ENCODE measurements at regions not wholly inside any gene's neighbourhood (a gene's known extent, or its start where the extent isn't known, plus 50 kb on each side); places are given as distances from the start of the nearest gene placed in this dataset.

GRCh38 chr7:155221547-155221946 is 76.1 kb upstream of the INSIG1 start:
- CTCF ChIA-PET = interaction anchor here (2.0 kb wide), 1 partner anchor 8 kb away, joined by 5 read pairs; no protein-coding TSS in a partner anchor
- POLR2A ChIA-PET = no interaction called here

GRCh38 chr7:155222061-155222460 is 75.6 kb upstream of the INSIG1 start:
- H3K4me3 ChIP-seq (ENCODE audit: low read depth, low read length) = no peak overlapping the region
- CTCF ChIA-PET = no interaction called here
- POLR2A ChIA-PET = no interaction called here
- TF ChIP-seq CTCF (IDR thresholded peaks at IDR 0.05; ENCODE audit: insufficient read depth, low read length, missing control alignments) = no peak
- DNase-seq (ENCODE audit: low read depth, low spot score) = no peak

More at GRCh38 chr7:155221547-155221946, 76.1 kb upstream of the INSIG1 start:
- H3K4me3 ChIP-seq (ENCODE audit: low read depth, low read length) = no peak overlapping the region
- no peak for TF ChIP-seq CTCF (IDR thresholded peaks at IDR 0.05; ENCODE audit: insufficient read depth, low read length, missing control alignments)
- no peak for DNase-seq (ENCODE audit: low read depth, low spot score)

GRCh38 chr7:155222573-155222972 is 75.1 kb upstream of the INSIG1 start:
- no peak for TF ChIP-seq CTCF (IDR thresholded peaks at IDR 0.05; ENCODE audit: insufficient read depth, low read length, missing control alignments)
- CTCF ChIA-PET = no interaction called here

GRCh38 chr7:155223021-155223420 is 74.7 kb upstream of the INSIG1 start:
- ChIA-PET POLR2A (no interaction called here), CTCF (no interaction called here)
- no peak for DNase-seq (ENCODE audit: low read depth, low spot score)
- TF ChIP-seq CTCF (IDR thresholded peaks at IDR 0.05; ENCODE audit: insufficient read depth, low read length, missing control alignments) = no peak
- no peak overlapping the region for H3K4me3 ChIP-seq (ENCODE audit: low read depth, low read length)

More at GRCh38 chr7:155222573-155222972, 75.1 kb upstream of the INSIG1 start:
- H3K4me3 ChIP-seq (ENCODE audit: low read depth, low read length) = no peak overlapping the region
- no peak for DNase-seq (ENCODE audit: low read depth, low spot score)
- POLR2A ChIA-PET = no interaction called here

- no peak overlapping the region for H3K4me3 ChIP-seq (ENCODE audit: low read depth, low read length)
- CTCF ChIA-PET = no interaction called here
- POLR2A ChIA-PET = no interaction called here
- no peak for DNase-seq (ENCODE audit: low read depth, low spot score)
- TF ChIP-seq CTCF (IDR thresholded peaks at IDR 0.05; ENCODE audit: insufficient read depth, low read length, missing control alignments) = no peak
Observed at GRCh38 chr7:155223503-155223902, 74.2 kb upstream of the INSIG1 start.

GRCh38 chr7:155224116-155224811 is 73.4 kb upstream of the INSIG1 start:
- TF ChIP-seq CTCF (IDR thresholded peaks at IDR 0.05; ENCODE audit: insufficient read depth, low read length, missing control alignments) = no peak
- ChIA-PET POLR2A (interaction anchor here (1.0 kb wide), 1 partner anchor 73 kb away, joined by 3 read pairs; no protein-coding TSS in a partner anchor), CTCF (no interaction called here)
- DNase-seq (ENCODE audit: low read depth, low spot score) = no peak
- no peak overlapping the region for H3K4me3 ChIP-seq (ENCODE audit: low read depth, low read length)

Measured in AG04449 (cell line).